SK-N-SH (cell line): ENCODE measurements at regions not wholly inside any gene's neighbourhood (a gene's known extent, or its start where the extent isn't known, plus 50 kb on each side); places are given as distances from the start of the nearest gene placed in this dataset.
A peak's percentile ranks its signal among the peaks of the same experiment; 100 is the strongest.

Source experiments
- CTCF ChIA-PET: fragments of 300-600, 350-600 bp; formaldehyde crosslinking; extraction: SDS; loops from one replicate; lab custom pipeline; 2021; lab: Yijun Ruan, JAX
- POLR2A ChIA-PET: fragments of 350-600 bp; sonication (Branson Sonifier 250); formaldehyde crosslinking; extraction: SDS; loops from one replicate; lab custom pipeline; 2020; ENCODE audit warnings: antibody characterized with exemption, inconsistent platforms; lab: Yijun Ruan, JAX
- DNase-seq: peaks from one replicate; pipeline ENCODE4 v3.0.0; 2012
- H2AFZ ChIP-seq: fragments of 200-600 bp; sonication (generic); 2 replicates; pipeline ENCODE4 v1.8.1; 2016; ENCODE audit warnings: antibody characterized with exemption, mild to moderate bottlenecking, low read depth
- H3F3A ChIP-seq: fragments of 200-600 bp; sonication (generic); replicated peaks from 2 replicates; pipeline ENCODE3; 2016; ENCODE audit warnings: antibody characterized with exemption, mild to moderate bottlenecking; ENCODE audit not compliant: insufficient read depth
- H3K27ac ChIP-seq, 2 experiments: fragments of 200-500 bp in 1 of 2; fragments of 200-600 bp in 1 of 2; sonication (Bioruptor generic) in 1 of 2; sonication (generic), shearing (Covaris generic) in 1 of 2; 2 replicates each; pipeline versions ENCODE4 v1.5.1 to v1.6.1; 2014 to 2016; ENCODE audit warnings: low read depth in 2 of 2, inconsistent platforms in 1 of 2, low read length in 1 of 2, mild to moderate bottlenecking in 1 of 2, mixed read lengths in 1 of 2
- H3K27me3 ChIP-seq: fragments of 200-600 bp; sonication (generic), shearing (Covaris generic); 2 replicates; pipeline ENCODE4 v1.6.1; 2016; ENCODE audit warnings: mixed run types; ENCODE audit not compliant: insufficient read depth
- H3K36me3 ChIP-seq, 2 experiments: fragments of 200-500 bp in 1 of 2; fragments of 200-600 bp in 1 of 2; sonication (Bioruptor generic) in 1 of 2; sonication (generic) in 1 of 2; replicated peaks in 1 of 2; 2 replicates each; pipeline versions ENCODE3 to v1.5.1; 2014 to 2016; ENCODE audit warnings: low read length in 1 of 2, mild to moderate bottlenecking in 1 of 2; ENCODE audit not compliant: insufficient read depth in 2 of 2, control insufficient read depth in 1 of 2
- H3K4me1 ChIP-seq, 2 experiments: fragments of 200-500 bp in 1 of 2; fragments of 200-600 bp in 1 of 2; sonication (Bioruptor generic) in 1 of 2; sonication (generic), shearing (Covaris generic) in 1 of 2; 2 replicates each; pipeline versions ENCODE4 v1.5.1 to v1.6.1; 2014 to 2016; ENCODE audit warnings: low read depth in 1 of 2, low read length in 1 of 2, mixed run types in 1 of 2; ENCODE audit not compliant: insufficient read depth in 2 of 2, control insufficient read depth in 1 of 2
- H3K4me2 ChIP-seq: fragments of 200-600 bp; sonication (generic), shearing (Covaris generic); 2 replicates; pipeline ENCODE4 v1.6.1; 2017; ENCODE audit warnings: mixed run types
- H3K4me3 ChIP-seq, 2 experiments: fragments of 200-500 bp in 1 of 2; fragments of 200-600 bp in 1 of 2; sonication (Bioruptor generic) in 1 of 2; sonication (generic), shearing (Covaris generic) in 1 of 2; 2 replicates each; pipeline versions ENCODE4 v1.5.1 to v1.8.1; 2014 to 2016; ENCODE audit warnings: low read depth in 2 of 2, inconsistent platforms in 1 of 2, low read length in 1 of 2, mild to moderate bottlenecking in 1 of 2, mixed read lengths in 1 of 2, moderate library complexity in 1 of 2
- H3K79me2 ChIP-seq: fragments of 200-600 bp; sonication (generic); 2 replicates; pipeline ENCODE4 v1.8.1; 2017; ENCODE audit warnings: mild to moderate bottlenecking; ENCODE audit not compliant: insufficient read depth
- H3K9ac ChIP-seq: fragments of 200-600 bp; sonication (generic); 2 replicates; pipeline ENCODE4 v1.6.1; 2017; ENCODE audit warnings: mixed run types
- H3K9me2 ChIP-seq: fragments of 200-600 bp; sonication (generic); 2 replicates; pipeline ENCODE4 v1.6.1; 2017; ENCODE audit warnings: mixed run types
- H3K9me3 ChIP-seq: fragments of 200-600 bp; sonication (generic); 2 replicates; pipeline ENCODE4 v1.6.1; 2017; ENCODE audit warnings: mixed run types, mild to moderate bottlenecking, moderate library complexity
- H4K20me1 ChIP-seq: fragments of 200-600 bp; sonication (generic); 2 replicates; pipeline ENCODE4 v1.6.1; 2017; ENCODE audit warnings: mild to moderate bottlenecking, mixed run types; ENCODE audit not compliant: insufficient read depth
- EZH2phosphoT487 ChIP-seq: fragments of 200-600 bp; sonication (generic); IDR thresholded peaks from 2 replicates; pipeline ENCODE4 v1.6.1; 2017; ENCODE audit warnings: low read depth, mixed run types, mild to moderate bottlenecking, antibody characterized with exemption, moderate library complexity, borderline replicate concordance
- FOSL2 ChIP-seq: IDR thresholded peaks from 2 replicates; pipeline ENCODE4 v1.4.0; 2012; ENCODE audit warnings: low read depth, mild to moderate bottlenecking, moderate library complexity, borderline replicate concordance
- FOXJ3 ChIP-seq: sonication (generic); formaldehyde crosslinking; IDR thresholded peaks from 2 replicates; pipeline ENCODE4 v1.5.1; 2020; ENCODE audit warnings: mild to moderate bottlenecking, missing genetic modification reagents
- GATA2 ChIP-seq: sonication (generic); formaldehyde crosslinking; IDR thresholded peaks from 2 replicates; pipeline ENCODE4 v1.5.0; 2020; ENCODE audit warnings: mild to moderate bottlenecking, missing genetic modification reagents
- NFIC ChIP-seq: IDR thresholded peaks from 2 replicates; pipeline ENCODE4 v1.4.0; 2012; ENCODE audit warnings: borderline replicate concordance
- NRF1 ChIP-seq: IDR thresholded peaks from 2 replicates; pipeline ENCODE4 v1.6.1; 2012; ENCODE audit warnings: low read depth, mild to moderate bottlenecking, low read length
- POLR2AphosphoS5 ChIP-seq: IDR thresholded peaks from 2 replicates; pipeline ENCODE4 v1.6.1; 2012; ENCODE audit warnings: low read depth, low read length
- RXRA ChIP-seq: IDR thresholded peaks from 2 replicates; pipeline ENCODE4 v1.4.0; 2012; ENCODE audit warnings: low read depth, mild to moderate bottlenecking, borderline replicate concordance
- TAF1 ChIP-seq: IDR thresholded peaks from 2 replicates; pipeline ENCODE4 v1.6.1; 2012; ENCODE audit warnings: low read depth, mild to moderate bottlenecking, low read length, moderate library complexity, borderline replicate concordance
- TCF12 ChIP-seq: IDR thresholded peaks from 2 replicates; pipeline ENCODE4 v1.4.0; 2012
- WGBS: methylation state at CpG from one replicate; pipeline ENCODE4 v1.1.6; 2017; ENCODE audit warnings: low lambda C conversion rate; 5-methylcytosine and 5-hydroxymethylcytosine counted together
- TF ChIP-seq, protein P1 (sequence below): IDR thresholded peaks from 2 replicates; pipeline ENCODE4 v1.6.1; 2012; ENCODE audit warnings: mild to moderate bottlenecking, low read depth, low read length, moderate library complexity
- TF ChIP-seq, protein P2 (sequence below): IDR thresholded peaks from 2 replicates; pipeline ENCODE4 v1.4.0; 2012; ENCODE audit warnings: low read depth, borderline replicate concordance
- TF ChIP-seq, protein P3 (sequence below): fragments of 200-600 bp; sonication (generic); IDR thresholded peaks from 2 replicates; pipeline ENCODE4 v1.6.1; 2017; ENCODE audit warnings: antibody characterized with exemption, mild to moderate bottlenecking, moderate library complexity

DNA sequence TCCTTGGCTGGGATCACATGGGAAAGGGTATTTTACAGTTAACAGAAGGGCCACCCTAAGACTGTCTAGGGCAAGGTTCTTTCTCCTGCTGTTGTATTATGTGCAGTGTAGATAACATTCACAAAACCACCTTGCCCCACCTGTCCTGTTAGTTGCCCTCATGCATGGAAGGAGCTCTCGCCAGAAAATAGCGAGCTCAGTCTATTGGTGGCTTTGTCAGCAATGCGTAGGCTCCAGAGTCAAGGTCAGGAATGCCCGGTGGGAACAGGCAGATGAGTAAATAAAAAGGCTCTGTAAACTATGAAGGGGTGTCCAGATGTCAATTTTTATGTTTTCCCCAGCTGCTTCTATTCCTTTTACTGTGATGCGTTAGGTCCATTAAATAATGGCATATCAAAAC is 107.1 kb upstream of the WDR11 start:
- peaks cover 0 to 4% of the 10 kb centered on the region in 2 experiments; a peak in 2 of 4 replicates for H3K4me1 ChIP-seq
- CTCF ChIA-PET: interaction anchor here (1.8 to 3.6 kb wide), 2 partner anchors 8 to 321 kb away, joined by 4 to 32 read pairs; no protein-coding TSS in a partner anchor
- WGBS: 69% methylated on average over 5 of the region's 5 CpGs
- H4K20me1 ChIP-seq: no peaks in the 10 kb centered on the region
- H3F3A ChIP-seq: no peaks in the 10 kb centered on the region
- no peaks in the 10 kb centered on the region for H3K27me3 ChIP-seq
- no peaks in the 10 kb centered on the region for H3K9me2 ChIP-seq
- POLR2A ChIA-PET: no interaction called here
- H2AFZ ChIP-seq: no peak overlapping the region
- TF ChIP-seq EZH2phosphoT487 (no peak), GATA2 (CRISPR knock-in tag) (no peak), FOSL2 (no peak)
- TF ChIP-seq, protein P1, sequence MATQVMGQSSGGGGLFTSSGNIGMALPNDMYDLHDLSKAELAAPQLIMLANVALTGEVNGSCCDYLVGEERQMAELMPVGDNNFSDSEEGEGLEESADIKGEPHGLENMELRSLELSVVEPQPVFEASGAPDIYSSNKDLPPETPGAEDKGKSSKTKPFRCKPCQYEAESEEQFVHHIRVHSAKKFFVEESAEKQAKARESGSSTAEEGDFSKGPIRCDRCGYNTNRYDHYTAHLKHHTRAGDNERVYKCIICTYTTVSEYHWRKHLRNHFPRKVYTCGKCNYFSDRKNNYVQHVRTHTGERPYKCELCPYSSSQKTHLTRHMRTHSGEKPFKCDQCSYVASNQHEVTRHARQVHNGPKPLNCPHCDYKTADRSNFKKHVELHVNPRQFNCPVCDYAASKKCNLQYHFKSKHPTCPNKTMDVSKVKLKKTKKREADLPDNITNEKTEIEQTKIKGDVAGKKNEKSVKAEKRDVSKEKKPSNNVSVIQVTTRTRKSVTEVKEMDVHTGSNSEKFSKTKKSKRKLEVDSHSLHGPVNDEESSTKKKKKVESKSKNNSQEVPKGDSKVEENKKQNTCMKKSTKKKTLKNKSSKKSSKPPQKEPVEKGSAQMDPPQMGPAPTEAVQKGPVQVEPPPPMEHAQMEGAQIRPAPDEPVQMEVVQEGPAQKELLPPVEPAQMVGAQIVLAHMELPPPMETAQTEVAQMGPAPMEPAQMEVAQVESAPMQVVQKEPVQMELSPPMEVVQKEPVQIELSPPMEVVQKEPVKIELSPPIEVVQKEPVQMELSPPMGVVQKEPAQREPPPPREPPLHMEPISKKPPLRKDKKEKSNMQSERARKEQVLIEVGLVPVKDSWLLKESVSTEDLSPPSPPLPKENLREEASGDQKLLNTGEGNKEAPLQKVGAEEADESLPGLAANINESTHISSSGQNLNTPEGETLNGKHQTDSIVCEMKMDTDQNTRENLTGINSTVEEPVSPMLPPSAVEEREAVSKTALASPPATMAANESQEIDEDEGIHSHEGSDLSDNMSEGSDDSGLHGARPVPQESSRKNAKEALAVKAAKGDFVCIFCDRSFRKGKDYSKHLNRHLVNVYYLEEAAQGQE: no peak
- H3K79me2 ChIP-seq: no peaks in the 10 kb centered on the region
- H3K36me3 ChIP-seq: no peaks in the 10 kb centered on the region
- DNase-seq: no peak
- no peaks in the 10 kb centered on the region for H3K9me3 ChIP-seq
- no peak overlapping the region for H3K4me3 ChIP-seq
- H3K27ac ChIP-seq: no peak overlapping the region
- H3K9ac ChIP-seq: no peak overlapping the region
- H3K4me2 ChIP-seq: no peak overlapping the region

DNA sequence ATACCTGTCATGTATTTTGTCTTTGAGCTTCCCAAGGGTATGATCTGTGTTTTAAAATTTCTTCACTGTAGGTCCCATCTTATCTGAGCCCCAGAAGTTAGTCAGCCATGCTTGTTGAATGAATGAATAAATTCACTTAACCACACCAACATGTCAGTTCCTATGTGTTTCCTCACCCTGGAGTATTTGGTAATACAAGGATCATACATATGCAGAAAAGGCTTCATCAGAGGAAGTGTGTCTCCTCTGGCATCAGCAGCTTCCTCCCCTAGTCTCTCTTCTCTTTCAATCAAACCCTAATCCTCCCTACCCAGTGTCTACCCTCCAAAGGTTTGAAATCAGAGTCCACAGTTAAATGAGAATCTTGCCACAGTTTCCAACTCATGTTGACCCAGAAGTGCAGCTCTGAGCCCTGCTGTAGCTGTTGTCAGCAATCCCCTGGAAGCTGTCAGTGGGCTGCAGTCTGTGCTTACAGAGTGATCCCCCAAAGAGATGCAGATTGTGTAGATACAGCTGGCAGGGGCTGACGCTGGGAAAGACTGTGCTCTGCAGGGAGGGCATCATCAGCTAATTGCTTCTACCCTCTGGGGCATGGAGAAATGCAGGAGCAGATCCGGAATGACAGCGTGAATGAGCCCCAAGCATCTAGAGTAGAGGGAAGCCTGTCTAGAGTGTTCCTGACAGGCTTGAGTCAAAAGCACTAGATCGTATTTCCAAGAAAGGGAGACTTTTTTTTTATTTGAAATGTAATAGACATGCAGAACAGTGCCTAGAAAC is 105.0 kb upstream of the WDR11 start:
- no peak overlapping the region for H3K9ac ChIP-seq
- H3K4me2 ChIP-seq: no peak overlapping the region
- TF ChIP-seq GATA2 (CRISPR knock-in tag) (peak; percentile 77), POLR2AphosphoS5 (no peak)
- ChIA-PET POLR2A (no interaction called here), CTCF (interaction anchor here (3.6 kb wide), 1 partner anchor 10 kb away, joined by 32 read pairs; no protein-coding TSS in a partner anchor)
- H3K27me3 ChIP-seq: no peaks in the 10 kb centered on the region
- H3K27ac ChIP-seq: no peak overlapping the region
- no peaks in the 10 kb centered on the region for H4K20me1 ChIP-seq
- DNase-seq: peak; percentile 41
- no peak overlapping the region for H3K4me3 ChIP-seq
- H3K4me1 ChIP-seq: peaks cover 0 to 4% of the 10 kb centered on the region in 2 experiments; a peak in 2 of 4 replicates
- no peaks in the 10 kb centered on the region for H3F3A ChIP-seq
- no peak overlapping the region for H2AFZ ChIP-seq
- H3K79me2 ChIP-seq: no peaks in the 10 kb centered on the region
- no peaks in the 10 kb centered on the region for H3K9me3 ChIP-seq
- H3K9me2 ChIP-seq: no peaks in the 10 kb centered on the region
- H3K36me3 ChIP-seq: no peaks in the 10 kb centered on the region
- 20% methylated on average over 4 of the region's 4 CpGs for WGBS

DNA sequence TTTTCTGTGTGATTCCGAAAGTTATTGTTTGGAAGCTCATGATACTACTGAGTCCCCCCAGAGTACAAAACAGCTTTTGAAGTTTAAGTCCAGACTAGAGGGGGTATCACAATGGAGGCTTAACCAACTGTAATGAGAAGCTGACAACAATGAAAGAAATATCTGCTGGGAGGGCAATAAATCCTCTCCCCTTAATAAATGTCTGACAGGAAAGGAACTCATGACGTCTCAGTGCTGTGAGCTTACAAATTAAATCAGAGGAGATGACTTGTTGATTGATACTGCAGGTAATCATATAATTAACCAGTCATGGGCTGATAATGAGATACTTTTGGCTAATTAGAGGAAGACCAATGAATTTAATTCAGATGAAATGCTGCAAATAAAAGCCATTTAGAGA is 102.6 kb upstream of the WDR11 start:
- Histone ChIP-seq H3K27me3 (no peaks in the 10 kb centered on the region), H3K27ac (no peak overlapping the region), H4K20me1 (no peaks in the 10 kb centered on the region), H3K9me2 (no peaks in the 10 kb centered on the region), H3K4me2 (no peak overlapping the region), H3K4me1 (peaks cover 0 to 4% of the 10 kb centered on the region in 2 experiments; a peak in 2 of 4 replicates), H3F3A (no peaks in the 10 kb centered on the region), H3K36me3 (no peaks in the 10 kb centered on the region), H3K4me3 (no peak overlapping the region), H3K9ac (no peak overlapping the region), H3K9me3 (no peaks in the 10 kb centered on the region), H3K79me2 (no peaks in the 10 kb centered on the region), H2AFZ (no peak overlapping the region)
- 43% methylated on average over 2 of the region's 2 CpGs for WGBS
- CTCF ChIA-PET: interaction anchor here (1.4 to 1.9 kb wide), 5 partner anchors 10 to 13 kb away, joined by 5 to 9 read pairs (median 6); no protein-coding TSS in a partner anchor
- no peak for DNase-seq
- POLR2A ChIA-PET: no interaction called here
- TF ChIP-seq TCF12 (no peak), TAF1 (no peak), NRF1 (no peak), RXRA (no peak), NFIC (no peak), FOXJ3 (no peak)
- TF ChIP-seq, protein P2, sequence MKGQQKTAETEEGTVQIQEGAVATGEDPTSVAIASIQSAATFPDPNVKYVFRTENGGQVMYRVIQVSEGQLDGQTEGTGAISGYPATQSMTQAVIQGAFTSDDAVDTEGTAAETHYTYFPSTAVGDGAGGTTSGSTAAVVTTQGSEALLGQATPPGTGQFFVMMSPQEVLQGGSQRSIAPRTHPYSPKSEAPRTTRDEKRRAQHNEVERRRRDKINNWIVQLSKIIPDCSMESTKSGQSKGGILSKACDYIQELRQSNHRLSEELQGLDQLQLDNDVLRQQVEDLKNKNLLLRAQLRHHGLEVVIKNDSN: no peak
- TF ChIP-seq, protein P3, sequence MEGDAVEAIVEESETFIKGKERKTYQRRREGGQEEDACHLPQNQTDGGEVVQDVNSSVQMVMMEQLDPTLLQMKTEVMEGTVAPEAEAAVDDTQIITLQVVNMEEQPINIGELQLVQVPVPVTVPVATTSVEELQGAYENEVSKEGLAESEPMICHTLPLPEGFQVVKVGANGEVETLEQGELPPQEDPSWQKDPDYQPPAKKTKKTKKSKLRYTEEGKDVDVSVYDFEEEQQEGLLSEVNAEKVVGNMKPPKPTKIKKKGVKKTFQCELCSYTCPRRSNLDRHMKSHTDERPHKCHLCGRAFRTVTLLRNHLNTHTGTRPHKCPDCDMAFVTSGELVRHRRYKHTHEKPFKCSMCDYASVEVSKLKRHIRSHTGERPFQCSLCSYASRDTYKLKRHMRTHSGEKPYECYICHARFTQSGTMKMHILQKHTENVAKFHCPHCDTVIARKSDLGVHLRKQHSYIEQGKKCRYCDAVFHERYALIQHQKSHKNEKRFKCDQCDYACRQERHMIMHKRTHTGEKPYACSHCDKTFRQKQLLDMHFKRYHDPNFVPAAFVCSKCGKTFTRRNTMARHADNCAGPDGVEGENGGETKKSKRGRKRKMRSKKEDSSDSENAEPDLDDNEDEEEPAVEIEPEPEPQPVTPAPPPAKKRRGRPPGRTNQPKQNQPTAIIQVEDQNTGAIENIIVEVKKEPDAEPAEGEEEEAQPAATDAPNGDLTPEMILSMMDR: no peak
